ENCODE measurements at regions not wholly inside any gene's neighbourhood (a gene's known extent, or its start where the extent isn't known, plus 50 kb on each side); places are given as distances from the start of the nearest gene placed in this dataset.
"Not testable (repeated sequence)": the region's sequence is repeated elsewhere in the genome, so short reads cannot be mapped to it uniquely, and the experiment has no call there.

GRCh38 chr11:31964181-31964580, 126.7 kb upstream of the RCN1 start:
- H3K4me1 Mint-ChIP-seq (ENCODE audit: low read depth in 2 of 2) = no peaks in the 10 kb centered on the region
- no peak overlapping the region for H3K4me3 Mint-ChIP-seq
- no peak for DNase-seq
- H3K9me3 Mint-ChIP-seq = no peaks in the 10 kb centered on the region
- peaks cover 17 to 22% of the 10 kb centered on the region in 2 donors for H3K27me3 Mint-ChIP-seq
- no peak for ATAC-seq (replicated peaks)
- no peaks in the 10 kb centered on the region for H3K36me3 Mint-ChIP-seq (ENCODE audit: insufficient read depth)
- no peak overlapping the region for H3K27ac Mint-ChIP-seq

GRCh38 chr11:31960126-31960525, 130.7 kb upstream of the RCN1 start:
- ATAC-seq (replicated peaks) (no peak), DNase-seq (no peak)
- H3K4me1 Mint-ChIP-seq (ENCODE audit: low read depth in 2 of 2) = no peaks in the 10 kb centered on the region
- no peak overlapping the region for H3K27ac Mint-ChIP-seq
- H3K4me3 Mint-ChIP-seq = no peak overlapping the region
- H3K27me3 Mint-ChIP-seq = no peaks in the 10 kb centered on the region
- H3K36me3 Mint-ChIP-seq (ENCODE audit: insufficient read depth) = no peaks in the 10 kb centered on the region
- no peaks in the 10 kb centered on the region for H3K9me3 Mint-ChIP-seq

GRCh38 chr11:31959716-31960115, 131.2 kb upstream of the RCN1 start:
- DNase-seq (no peak), ATAC-seq (replicated peaks) (no peak)

GRCh38 chr11:31958076-31958735, 132.7 kb upstream of the RCN1 start:
- peak; percentile 33 to 47 (median 46) for DNase-seq
- Mint-ChIP-seq H3K27me3 (peaks cover 0 to 10% of the 10 kb centered on the region in 2 donors), H3K4me1 (ENCODE audit: low read depth in 2 of 2) (no peaks in the 10 kb centered on the region), H3K36me3 (ENCODE audit: insufficient read depth) (no peaks in the 10 kb centered on the region), H3K4me3 (no peak overlapping the region), H3K9me3 (no peaks in the 10 kb centered on the region), H3K27ac (peak overlapping the region in 1 of 2 donors; percentile 25)
- peak; percentile 59 for ATAC-seq (replicated peaks)

More at GRCh38 chr11:31959716-31960115, 131.2 kb upstream of the RCN1 start:
- H3K9me3 Mint-ChIP-seq = no peaks in the 10 kb centered on the region
- no peak overlapping the region for H3K4me3 Mint-ChIP-seq
- peaks cover 0 to under 1% of the 10 kb centered on the region in 2 donors for H3K27me3 Mint-ChIP-seq
- H3K4me1 Mint-ChIP-seq (ENCODE audit: low read depth in 2 of 2) = no peaks in the 10 kb centered on the region
- no peaks in the 10 kb centered on the region for H3K36me3 Mint-ChIP-seq (ENCODE audit: insufficient read depth)
- H3K27ac Mint-ChIP-seq = no peak overlapping the region

- Mint-ChIP-seq H3K4me3 (no peak overlapping the region), H3K4me1 (ENCODE audit: low read depth in 2 of 2) (no peaks in the 10 kb centered on the region), H3K9me3 (no peaks in the 10 kb centered on the region), H3K36me3 (ENCODE audit: insufficient read depth) (no peaks in the 10 kb centered on the region), H3K27ac (no peak overlapping the region), H3K27me3 (peaks cover 0 to 10% of the 10 kb centered on the region in 2 donors)
- no peak for ATAC-seq (replicated peaks)
- DNase-seq = no peak
Measured at GRCh38 chr11:31957674-31958073, 133.2 kb upstream of the RCN1 start.

GRCh38 chr11:31956310-31956709, 134.6 kb upstream of the RCN1 start:
- no peak for DNase-seq
- H3K36me3 Mint-ChIP-seq (ENCODE audit: insufficient read depth) = no peaks in the 10 kb centered on the region
- H3K4me3 Mint-ChIP-seq = no peak overlapping the region
- no peaks in the 10 kb centered on the region for H3K4me1 Mint-ChIP-seq (ENCODE audit: low read depth in 2 of 2)
- H3K27me3 Mint-ChIP-seq = peaks cover 0 to 10% of the 10 kb centered on the region in 2 donors
- no peaks in the 10 kb centered on the region for H3K9me3 Mint-ChIP-seq
- ATAC-seq (replicated peaks) = no peak
- H3K27ac Mint-ChIP-seq = no peak overlapping the region

GRCh38 chr11:31955838-31956237, 135.0 kb upstream of the RCN1 start:
- Mint-ChIP-seq H3K36me3 (ENCODE audit: insufficient read depth) (no peaks in the 10 kb centered on the region), H3K9me3 (no peaks in the 10 kb centered on the region), H3K27me3 (peaks cover 0 to 10% of the 10 kb centered on the region in 2 donors), H3K4me3 (no peak overlapping the region), H3K27ac (no peak overlapping the region), H3K4me1 (ENCODE audit: low read depth in 2 of 2) (no peaks in the 10 kb centered on the region)
- DNase-seq (no peak), ATAC-seq (replicated peaks) (no peak)

- H3K27ac Mint-ChIP-seq = no peak overlapping the region
- DNase-seq (no peak), ATAC-seq (replicated peaks) (no peak)
- H3K9me3 Mint-ChIP-seq = no peaks in the 10 kb centered on the region
- peaks cover 0 to 10% of the 10 kb centered on the region in 2 donors for H3K27me3 Mint-ChIP-seq
- H3K36me3 Mint-ChIP-seq (ENCODE audit: insufficient read depth) = no peaks in the 10 kb centered on the region
- no peak overlapping the region for H3K4me3 Mint-ChIP-seq
- H3K4me1 Mint-ChIP-seq (ENCODE audit: low read depth in 2 of 2) = peaks cover 0 to 5% of the 10 kb centered on the region in 2 donors
Measured at GRCh38 chr11:31953803-31954327, 137.0 kb upstream of the RCN1 start.

- Mint-ChIP-seq H3K27ac (peak overlapping the region in 1 of 2 donors; percentile 24), H3K27me3 (peaks cover 10 to 25% of the 10 kb centered on the region in 2 donors)
- not testable (repeated sequence) for DNase-seq; H3K4me1 Mint-ChIP-seq (ENCODE audit: low read depth in 2 of 2); H3K4me3 Mint-ChIP-seq; H3K36me3 Mint-ChIP-seq (ENCODE audit: insufficient read depth); ATAC-seq (replicated peaks); H3K9me3 Mint-ChIP-seq
Measured at GRCh38 chr11:31949733-31950200, 138.6 kb upstream of the PAX6 start.

- Mint-ChIP-seq H3K36me3 (ENCODE audit: insufficient read depth) (no peaks in the 10 kb centered on the region), H3K4me1 (ENCODE audit: low read depth in 2 of 2) (peaks cover 0 to 7% of the 10 kb centered on the region in 2 donors), H3K4me3 (no peak overlapping the region), H3K27ac (no peak overlapping the region), H3K27me3 (peaks cover 10 to 15% of the 10 kb centered on the region in 2 donors), H3K9me3 (no peaks in the 10 kb centered on the region)
- ATAC-seq (replicated peaks) (no peak), DNase-seq (no peak)
Measured at GRCh38 chr11:31947051-31947450, 135.9 kb upstream of the PAX6 start.

- Mint-ChIP-seq H3K4me3 (no peak overlapping the region), H3K27ac (no peak overlapping the region), H3K4me1 (ENCODE audit: low read depth in 2 of 2) (peaks cover 0 to 2% of the 10 kb centered on the region in 2 donors), H3K36me3 (ENCODE audit: insufficient read depth) (peaks cover under 1% of the 10 kb centered on the region), H3K27me3 (peaks cover 36 to 47% of the 10 kb centered on the region in 2 donors), H3K9me3 (no peaks in the 10 kb centered on the region)
- DNase-seq (no peak), ATAC-seq (replicated peaks) (peak; percentile 43)
Measured at GRCh38 chr11:31943056-31943780, 132.1 kb upstream of the PAX6 start.

- Mint-ChIP-seq H3K27ac (no peak overlapping the region), H3K4me1 (ENCODE audit: low read depth in 2 of 2) (peaks cover 0 to 2% of the 10 kb centered on the region in 2 donors), H3K4me3 (no peak overlapping the region), H3K27me3 (peaks cover 26 to 39% of the 10 kb centered on the region in 2 donors), H3K36me3 (ENCODE audit: insufficient read depth) (peaks cover 4% of the 10 kb centered on the region), H3K9me3 (no peaks in the 10 kb centered on the region)
- DNase-seq = no peak
- ATAC-seq (replicated peaks) = no peak
Measured at GRCh38 chr11:31940371-31941037, 129.4 kb upstream of the PAX6 start.

- H3K4me1 Mint-ChIP-seq (ENCODE audit: low read depth in 2 of 2) = peaks cover 0 to 2% of the 10 kb centered on the region in 2 donors
- H3K9me3 Mint-ChIP-seq = no peaks in the 10 kb centered on the region
- DNase-seq = no peak
- peaks cover 26 to 39% of the 10 kb centered on the region in 2 donors for H3K27me3 Mint-ChIP-seq
- no peak overlapping the region for H3K27ac Mint-ChIP-seq
- peaks cover 4% of the 10 kb centered on the region for H3K36me3 Mint-ChIP-seq (ENCODE audit: insufficient read depth)
- no peak for ATAC-seq (replicated peaks)
- H3K4me3 Mint-ChIP-seq = no peak overlapping the region
Measured at GRCh38 chr11:31939004-31939403, 127.9 kb upstream of the PAX6 start.
